SK-N-SH (cell line): ENCODE measurements at regions not wholly inside any gene's neighbourhood (a gene's known extent, or its start where the extent isn't known, plus 50 kb on each side); places are given as distances from the start of the nearest gene placed in this dataset.

Experiments used
- CTCF ChIA-PET: fragments of 300-600, 350-600 bp; formaldehyde crosslinking; extraction: SDS; loops from one replicate; lab custom pipeline; 2021; lab: Yijun Ruan, JAX
- POLR2A ChIA-PET: fragments of 350-600 bp; sonication (Branson Sonifier 250); formaldehyde crosslinking; extraction: SDS; loops from one replicate; lab custom pipeline; 2020; ENCODE audit warnings: antibody characterized with exemption, inconsistent platforms; lab: Yijun Ruan, JAX
- DNase-seq: peaks from one replicate; pipeline ENCODE4 v3.0.0; 2012
- H2AFZ ChIP-seq: fragments of 200-600 bp; sonication (generic); 2 replicates; pipeline ENCODE4 v1.8.1; 2016; ENCODE audit warnings: antibody characterized with exemption, mild to moderate bottlenecking, low read depth
- H3F3A ChIP-seq: fragments of 200-600 bp; sonication (generic); replicated peaks from 2 replicates; pipeline ENCODE3; 2016; ENCODE audit warnings: antibody characterized with exemption, mild to moderate bottlenecking; ENCODE audit not compliant: insufficient read depth
- H3K27ac ChIP-seq, 2 experiments: fragments of 200-500 bp in 1 of 2; fragments of 200-600 bp in 1 of 2; sonication (Bioruptor generic) in 1 of 2; sonication (generic), shearing (Covaris generic) in 1 of 2; 2 replicates each; pipeline versions ENCODE4 v1.5.1 to v1.6.1; 2014 to 2016; ENCODE audit warnings: low read depth in 2 of 2, inconsistent platforms in 1 of 2, low read length in 1 of 2, mild to moderate bottlenecking in 1 of 2, mixed read lengths in 1 of 2
- H3K27me3 ChIP-seq: fragments of 200-600 bp; sonication (generic), shearing (Covaris generic); 2 replicates; pipeline ENCODE4 v1.6.1; 2016; ENCODE audit warnings: mixed run types; ENCODE audit not compliant: insufficient read depth
- H3K36me3 ChIP-seq, 2 experiments: fragments of 200-500 bp in 1 of 2; fragments of 200-600 bp in 1 of 2; sonication (Bioruptor generic) in 1 of 2; sonication (generic) in 1 of 2; replicated peaks in 1 of 2; 2 replicates each; pipeline versions ENCODE3 to v1.5.1; 2014 to 2016; ENCODE audit warnings: low read length in 1 of 2, mild to moderate bottlenecking in 1 of 2; ENCODE audit not compliant: insufficient read depth in 2 of 2, control insufficient read depth in 1 of 2
- H3K4me1 ChIP-seq, 2 experiments: fragments of 200-500 bp in 1 of 2; fragments of 200-600 bp in 1 of 2; sonication (Bioruptor generic) in 1 of 2; sonication (generic), shearing (Covaris generic) in 1 of 2; 2 replicates each; pipeline versions ENCODE4 v1.5.1 to v1.6.1; 2014 to 2016; ENCODE audit warnings: low read depth in 1 of 2, low read length in 1 of 2, mixed run types in 1 of 2; ENCODE audit not compliant: insufficient read depth in 2 of 2, control insufficient read depth in 1 of 2
- H3K4me2 ChIP-seq: fragments of 200-600 bp; sonication (generic), shearing (Covaris generic); 2 replicates; pipeline ENCODE4 v1.6.1; 2017; ENCODE audit warnings: mixed run types
- H3K4me3 ChIP-seq, 2 experiments: fragments of 200-500 bp in 1 of 2; fragments of 200-600 bp in 1 of 2; sonication (Bioruptor generic) in 1 of 2; sonication (generic), shearing (Covaris generic) in 1 of 2; 2 replicates each; pipeline versions ENCODE4 v1.5.1 to v1.8.1; 2014 to 2016; ENCODE audit warnings: low read depth in 2 of 2, inconsistent platforms in 1 of 2, low read length in 1 of 2, mild to moderate bottlenecking in 1 of 2, mixed read lengths in 1 of 2, moderate library complexity in 1 of 2
- H3K79me2 ChIP-seq: fragments of 200-600 bp; sonication (generic); 2 replicates; pipeline ENCODE4 v1.8.1; 2017; ENCODE audit warnings: mild to moderate bottlenecking; ENCODE audit not compliant: insufficient read depth
- H3K9ac ChIP-seq: fragments of 200-600 bp; sonication (generic); 2 replicates; pipeline ENCODE4 v1.6.1; 2017; ENCODE audit warnings: mixed run types
- H3K9me2 ChIP-seq: fragments of 200-600 bp; sonication (generic); 2 replicates; pipeline ENCODE4 v1.6.1; 2017; ENCODE audit warnings: mixed run types
- H3K9me3 ChIP-seq: fragments of 200-600 bp; sonication (generic); 2 replicates; pipeline ENCODE4 v1.6.1; 2017; ENCODE audit warnings: mixed run types, mild to moderate bottlenecking, moderate library complexity
- H4K20me1 ChIP-seq: fragments of 200-600 bp; sonication (generic); 2 replicates; pipeline ENCODE4 v1.6.1; 2017; ENCODE audit warnings: mild to moderate bottlenecking, mixed run types; ENCODE audit not compliant: insufficient read depth
- EP300 ChIP-seq, 2 experiments: IDR thresholded peaks; 2 replicates each; pipeline versions ENCODE4 v1.4.0 to v1.6.1; 2012; ENCODE audit warnings: borderline replicate concordance in 1 of 2, low read depth in 1 of 2, low read length in 1 of 2
- EZH2phosphoT487 ChIP-seq: fragments of 200-600 bp; sonication (generic); IDR thresholded peaks from 2 replicates; pipeline ENCODE4 v1.6.1; 2017; ENCODE audit warnings: low read depth, mixed run types, mild to moderate bottlenecking, antibody characterized with exemption, moderate library complexity, borderline replicate concordance
- FOSL2 ChIP-seq: IDR thresholded peaks from 2 replicates; pipeline ENCODE4 v1.4.0; 2012; ENCODE audit warnings: low read depth, mild to moderate bottlenecking, moderate library complexity, borderline replicate concordance
- FOXM1 ChIP-seq: IDR thresholded peaks from 2 replicates; pipeline ENCODE4 v1.4.0; 2012; ENCODE audit warnings: low read depth, mild to moderate bottlenecking
- GATA2 ChIP-seq: sonication (generic); formaldehyde crosslinking; IDR thresholded peaks from 2 replicates; pipeline ENCODE4 v1.5.0; 2020; ENCODE audit warnings: mild to moderate bottlenecking, missing genetic modification reagents
- JUND ChIP-seq: IDR thresholded peaks from 2 replicates; pipeline ENCODE4 v1.4.0; 2012
- MAX ChIP-seq: IDR thresholded peaks from 2 replicates; pipeline ENCODE4 v1.4.0; 2012; ENCODE audit warnings: low read depth
- MEF2A ChIP-seq: IDR thresholded peaks from 2 replicates; pipeline ENCODE4 v1.4.0; 2012; ENCODE audit warnings: low read depth, borderline replicate concordance
- MXI1 ChIP-seq: IDR thresholded peaks from 2 replicates; pipeline ENCODE4 v1.6.1; 2012; ENCODE audit warnings: mild to moderate bottlenecking, low read depth, low read length, improper control_type of control experiment
- NRF1 ChIP-seq: IDR thresholded peaks from 2 replicates; pipeline ENCODE4 v1.6.1; 2012; ENCODE audit warnings: low read depth, mild to moderate bottlenecking, low read length
- RAD21 ChIP-seq: IDR thresholded peaks from 2 replicates; pipeline ENCODE4 v1.6.1; 2012; ENCODE audit warnings: mild to moderate bottlenecking, low read length
- RCOR1 ChIP-seq: fragments of 150-350 bp; IDR thresholded peaks from 2 replicates; pipeline ENCODE4 v1.6.1; 2017; ENCODE audit warnings: antibody characterized with exemption, low read length
- REST ChIP-seq: IDR thresholded peaks from 2 replicates; pipeline ENCODE4 v1.6.1; 2012; ENCODE audit warnings: mild to moderate bottlenecking, low read depth, low read length, moderate library complexity
- RXRA ChIP-seq: IDR thresholded peaks from 2 replicates; pipeline ENCODE4 v1.4.0; 2012; ENCODE audit warnings: low read depth, mild to moderate bottlenecking, borderline replicate concordance
- SMC3 ChIP-seq: IDR thresholded peaks from 2 replicates; pipeline ENCODE4 v1.6.1; 2012; ENCODE audit warnings: low read depth, low read length, improper control_type of control experiment
- TCF12 ChIP-seq: IDR thresholded peaks from 2 replicates; pipeline ENCODE4 v1.4.0; 2012
- YY1 ChIP-seq: IDR thresholded peaks from 2 replicates; pipeline ENCODE4 v1.4.0; 2012; ENCODE audit warnings: low read depth, mild to moderate bottlenecking
- ZBTB33 ChIP-seq: IDR thresholded peaks from 2 replicates; pipeline ENCODE4 v1.4.0; 2012; ENCODE audit warnings: low read depth, borderline replicate concordance
- WGBS: methylation state at CpG from one replicate; pipeline ENCODE4 v1.1.6; 2017; ENCODE audit warnings: low lambda C conversion rate; 5-methylcytosine and 5-hydroxymethylcytosine counted together

GRCh38 chr13:90545070-90545840 is 802.2 kb upstream of the MIR17HG start:
- no peak overlapping the region for H3K4me3 ChIP-seq
- DNase-seq = no peak
- no peak overlapping the region for H3K9ac ChIP-seq

GRCh38 chr13:90547272-90547790 is 800.2 kb upstream of the MIR17HG start:
- no peaks in the 10 kb centered on the region for H3F3A ChIP-seq
- H3K9me2 ChIP-seq = no peaks in the 10 kb centered on the region
- no peak overlapping the region for H3K27ac ChIP-seq
- H3K27me3 ChIP-seq = no peaks in the 10 kb centered on the region
- H3K9ac ChIP-seq = no peak overlapping the region
- no peaks in the 10 kb centered on the region for H4K20me1 ChIP-seq
- no peaks in the 10 kb centered on the region for H3K4me1 ChIP-seq
- no peak for DNase-seq
- POLR2A ChIA-PET = no interaction called here
- H3K36me3 ChIP-seq = no peaks in the 10 kb centered on the region
- CTCF ChIA-PET = no interaction called here
- no peak overlapping the region for H3K4me2 ChIP-seq
- no peak overlapping the region for H3K4me3 ChIP-seq
- no peak overlapping the region for H2AFZ ChIP-seq
- H3K79me2 ChIP-seq = no peaks in the 10 kb centered on the region
- no peaks in the 10 kb centered on the region for H3K9me3 ChIP-seq
- WGBS = 0% methylated on average over 1 of the region's 2 CpGs
- TF ChIP-seq RAD21 (no peak), SMC3 (no peak), RXRA (no peak), EP300 (IDR thresholded peaks at IDR 0.05; ENCODE audit: borderline replicate concordance in 1 of 2, low read depth in 1 of 2, low read length in 1 of 2) (no peak), REST (no peak), YY1 (no peak), FOSL2 (no peak), MXI1 (no peak), FOXM1 (no peak), NRF1 (no peak), ZBTB33 (no peak)

More at GRCh38 chr13:90545070-90545840, 802.2 kb upstream of the MIR17HG start:
- no peaks in the 10 kb centered on the region for H3K9me2 ChIP-seq
- TF ChIP-seq MEF2A = no peak
- no peak for TF ChIP-seq RAD21
- TF ChIP-seq NRF1 = no peak
- no peak for TF ChIP-seq TCF12
- TF ChIP-seq EZH2phosphoT487 = no peak
- no peak for TF ChIP-seq GATA2 (CRISPR knock-in tag)
- no peak for TF ChIP-seq RCOR1
- TF ChIP-seq ZBTB33 = no peak
- no peak for TF ChIP-seq MAX
- TF ChIP-seq JUND = no peak
- no peak for TF ChIP-seq FOXM1
- TF ChIP-seq FOSL2 = no peak
- no peaks in the 10 kb centered on the region for H4K20me1 ChIP-seq
- no peaks in the 10 kb centered on the region for H3F3A ChIP-seq
- no peaks in the 10 kb centered on the region for H3K4me1 ChIP-seq
- no peak overlapping the region for H2AFZ ChIP-seq
- H3K36me3 ChIP-seq = no peaks in the 10 kb centered on the region
- ChIA-PET POLR2A (no interaction called here), CTCF (no interaction called here)
- no peaks in the 10 kb centered on the region for H3K79me2 ChIP-seq
- no peak overlapping the region for H3K4me2 ChIP-seq
- no peaks in the 10 kb centered on the region for H3K9me3 ChIP-seq
- WGBS = 64% methylated on average over 1 of the region's 4 CpGs
- no peaks in the 10 kb centered on the region for H3K27me3 ChIP-seq
- no peak overlapping the region for H3K27ac ChIP-seq
